ENCODE measurements at regions not wholly inside any gene's neighbourhood (a gene's known extent, or its start where the extent isn't known, plus 50 kb on each side); places are given as distances from the start of the nearest gene placed in this dataset.

GRCh38 chr12:32964981-32965585 is 68.5 kb upstream of the PKP2 start:
- TF ChIP-seq CTCF (IDR thresholded peaks at IDR 0.05) (no peak), POLR2A (IDR thresholded peaks at IDR 0.05) (no peak)
